ENCODE measurements at regions not wholly inside any gene's neighbourhood (a gene's known extent, or its start where the extent isn't known, plus 50 kb on each side); places are given as distances from the start of the nearest gene placed in this dataset.
"Not testable (repeated sequence)": the region's sequence is repeated elsewhere in the genome, so short reads cannot be mapped to it uniquely, and the experiment has no call there.

- Mint-ChIP-seq H3K27me3 (no peaks in the 10 kb centered on the region), H3K36me3 (ENCODE audit: low read depth) (no peaks in the 10 kb centered on the region), H3K9me3 (no peaks in the 10 kb centered on the region), H3K4me1 (no peaks in the 10 kb centered on the region), H3K27ac (no peak overlapping the region), H3K4me3 (no peak overlapping the region)
- DNase-seq (no peak), ATAC-seq (ENCODE audit: low read depth) (no peak)
- ChIA-PET POLR2A (no interaction called here), CTCF (no interaction called here)
- TF ChIP-seq CTCF (IDR thresholded peaks at IDR 0.05) = no peak
- intact Hi-C loops (cut with micrococcal nuclease) = no loop called here
Observed at GRCh38 chrX:110532581-110532931, 173.9 kb downstream of the RTL9 start.

DNA sequence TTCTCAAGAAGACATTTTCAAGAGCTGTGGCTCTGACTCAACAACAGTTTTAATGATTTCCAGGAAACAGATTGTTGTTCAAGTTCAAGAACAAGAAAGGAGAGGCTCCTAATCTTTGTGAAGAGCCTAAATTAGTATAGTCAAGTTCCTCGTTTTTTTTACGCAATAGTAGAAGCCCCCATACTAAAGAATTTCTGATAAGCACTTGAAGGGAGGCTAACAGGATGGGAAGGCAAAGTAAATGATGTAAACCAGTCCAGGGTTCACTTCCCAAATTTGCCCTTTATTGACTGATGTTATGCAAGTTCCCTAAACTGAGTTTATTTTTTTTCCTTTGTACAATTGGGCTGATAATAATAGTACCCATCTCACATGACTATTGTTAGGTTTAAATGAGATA, 178.2 kb downstream of the RTL9 start:
- Mint-ChIP-seq H3K9me3 (no peaks in the 10 kb centered on the region), H3K27me3 (no peaks in the 10 kb centered on the region), H3K4me1 (no peaks in the 10 kb centered on the region), H3K4me3 (no peak overlapping the region), H3K27ac (no peak overlapping the region), H3K36me3 (ENCODE audit: low read depth) (no peaks in the 10 kb centered on the region)
- POLR2A ChIA-PET = no interaction called here
- ATAC-seq (ENCODE audit: low read depth) (no peak), DNase-seq (no peak)
- TF ChIP-seq CTCF (IDR thresholded peaks at IDR 0.05) = no peak
- intact Hi-C loops (cut with micrococcal nuclease) = no loop called here
- CTCF ChIA-PET = no interaction called here

DNA sequence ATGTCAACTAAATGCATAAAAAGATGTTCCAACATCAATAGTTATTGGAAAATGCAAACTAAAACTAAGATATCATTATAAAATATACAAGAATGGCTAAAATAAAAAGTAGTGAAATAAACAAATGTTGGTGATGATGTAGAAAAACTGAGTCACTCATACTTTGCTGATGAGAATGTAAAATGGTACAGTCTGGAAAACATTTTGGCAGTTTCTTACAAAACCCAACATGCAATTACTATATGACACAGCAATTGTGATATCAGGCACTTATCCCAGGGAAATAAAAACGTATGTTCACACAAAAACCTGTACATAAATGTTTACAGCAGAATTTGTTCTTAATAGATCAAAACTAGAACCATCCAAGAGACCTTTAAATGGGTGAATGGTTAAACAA, 182.6 kb downstream of the RTL9 start:
- CTCF ChIA-PET = no interaction called here
- H3K27me3 Mint-ChIP-seq = no peaks in the 10 kb centered on the region

GRCh38 chrX:110550854-110551253, 192.2 kb downstream of the RTL9 start:
- H3K27me3 Mint-ChIP-seq; CTCF ChIA-PET; H3K27ac Mint-ChIP-seq; DNase-seq; H3K36me3 Mint-ChIP-seq (ENCODE audit: low read depth); H3K4me3 Mint-ChIP-seq; ATAC-seq (ENCODE audit: low read depth); POLR2A ChIA-PET; H3K9me3 Mint-ChIP-seq; intact Hi-C loops (cut with micrococcal nuclease); H3K4me1 Mint-ChIP-seq: not testable (repeated sequence)

More for the DNA sequence above, 182.6 kb downstream of the RTL9 start:
- Mint-ChIP-seq H3K4me3 (no peak overlapping the region), H3K36me3 (ENCODE audit: low read depth) (no peaks in the 10 kb centered on the region), H3K27ac (no peak overlapping the region), H3K9me3 (no peaks in the 10 kb centered on the region), H3K4me1 (no peaks in the 10 kb centered on the region)
- POLR2A ChIA-PET = no interaction called here
- no peak for DNase-seq
- no peak for TF ChIP-seq CTCF (IDR thresholded peaks at IDR 0.05)
- ATAC-seq (ENCODE audit: low read depth) = no peak
- intact Hi-C loops (cut with micrococcal nuclease) = no loop called here

- no peaks in the 10 kb centered on the region for H3K27me3 Mint-ChIP-seq
- no peak overlapping the region for H3K4me3 Mint-ChIP-seq
- CTCF ChIA-PET = no interaction called here
- intact Hi-C loops (cut with micrococcal nuclease) = no loop called here
- H3K27ac Mint-ChIP-seq = no peak overlapping the region
- no peak for TF ChIP-seq CTCF (IDR thresholded peaks at IDR 0.05)
- DNase-seq = no peak
- H3K36me3 Mint-ChIP-seq (ENCODE audit: low read depth) = no peaks in the 10 kb centered on the region
- peaks cover 5% of the 10 kb centered on the region for H3K9me3 Mint-ChIP-seq
- no peak for ATAC-seq (ENCODE audit: low read depth)
- POLR2A ChIA-PET = no interaction called here
- no peaks in the 10 kb centered on the region for H3K4me1 Mint-ChIP-seq
Observed at GRCh38 chrX:110557864-110558263, 199.2 kb downstream of the RTL9 start.

GRCh38 chrX:110558406-110558805, 199.8 kb downstream of the RTL9 start:
- Mint-ChIP-seq H3K9me3 (peaks cover 5% of the 10 kb centered on the region), H3K36me3 (ENCODE audit: low read depth) (no peaks in the 10 kb centered on the region), H3K4me1 (no peaks in the 10 kb centered on the region), H3K27ac (no peak overlapping the region), H3K27me3 (no peaks in the 10 kb centered on the region), H3K4me3 (no peak overlapping the region)
- intact Hi-C loops (cut with micrococcal nuclease) = no loop called here
- ATAC-seq (ENCODE audit: low read depth) (no peak), DNase-seq (no peak)
- no peak for TF ChIP-seq CTCF (IDR thresholded peaks at IDR 0.05)
- CTCF ChIA-PET = no interaction called here
- POLR2A ChIA-PET = no interaction called here
